PC-3 (cell line): ENCODE measurements at regions not wholly inside any gene's neighbourhood (a gene's known extent, or its start where the extent isn't known, plus 50 kb on each side); places are given as distances from the start of the nearest gene placed in this dataset.

ENCODE experiments used
- CTCF ChIP-seq: fragments of 300-600 bp; sonication (generic); conservative IDR thresholded peaks from 2 replicates; pipeline ENCODE4 v1.5.1; 2017; ENCODE audit warnings: antibody characterized with exemption, low read depth, mild to moderate bottlenecking, low read length
- EZH2 ChIP-seq: fragments of 300-600 bp; sonication (generic); IDR thresholded peaks from one replicate; pipeline ENCODE4 v1.6.1; 2017; ENCODE audit warnings: antibody characterized with exemption, mild to moderate bottlenecking, low read length; ENCODE audit not compliant: unreplicated experiment

GRCh38 chr22:17285656-17286055 is 66.4 kb upstream of the ADA2 start:
- no peak for TF ChIP-seq CTCF
- no peak for TF ChIP-seq EZH2
